ENCODE measurements at regions not wholly inside any gene's neighbourhood (a gene's known extent, or its start where the extent isn't known, plus 50 kb on each side); places are given as distances from the start of the nearest gene placed in this dataset.

GRCh38 chr1:87999852-88000251 is 671.2 kb downstream of the LMO4 start:
- ATAC-seq, result no peak
- TF ChIP-seq POLR2A (IDR thresholded peaks at IDR 0.05) (no peak), CTCF (IDR thresholded peaks at IDR 0.05 in 4 of 5, conservative IDR thresholded peaks at IDR 0.05 in 1 of 5) (no peak)
- in situ Hi-C loops (cut with MboI; ENCODE audit: low sequenced_read_pairs in 4 of 4), result no loop called here

GRCh38 chr1:88001460-88001859 is 672.8 kb downstream of the LMO4 start:
- Histone ChIP-seq H3K36me3 (no peaks in the 10 kb centered on the region), H3K27me3 (no peaks in the 10 kb centered on the region), H3K4me1 (no peaks in the 10 kb centered on the region), H3K4me3 (no peak overlapping the region), H3K9me3 (no peaks in the 10 kb centered on the region), H3K27ac (no peak overlapping the region)
- TF ChIP-seq POLR2A (IDR thresholded peaks at IDR 0.05) (no peak), CTCF (IDR thresholded peaks at IDR 0.05 in 4 of 5, conservative IDR thresholded peaks at IDR 0.05 in 1 of 5) (no peak)
- intact Hi-C loops (cut with DNase I; ENCODE audit: low total_unique reads) (no loop called here), in situ Hi-C loops (cut with MboI; ENCODE audit: low sequenced_read_pairs in 4 of 4) (no loop called here)
- ATAC-seq (no peak), DNase-seq (no peak)

More at GRCh38 chr1:87999852-88000251, 671.2 kb downstream of the LMO4 start:
- no peak overlapping the region for H3K4me3 ChIP-seq
- H3K27me3 ChIP-seq, result no peaks in the 10 kb centered on the region
- DNase-seq, result no peak
- no peaks in the 10 kb centered on the region for H3K9me3 ChIP-seq
- intact Hi-C loops (cut with DNase I; ENCODE audit: low total_unique reads), result no loop called here
- no peaks in the 10 kb centered on the region for H3K36me3 ChIP-seq
- no peak overlapping the region for H3K27ac ChIP-seq
- no peaks in the 10 kb centered on the region for H3K4me1 ChIP-seq

- Histone ChIP-seq H3K27me3 (no peaks in the 10 kb centered on the region), H3K9me3 (no peaks in the 10 kb centered on the region), H3K27ac (no peak overlapping the region), H3K4me1 (no peaks in the 10 kb centered on the region), H3K36me3 (no peaks in the 10 kb centered on the region), H3K4me3 (no peak overlapping the region)
- no peak for DNase-seq
- no peak for ATAC-seq
- in situ Hi-C loops (cut with MboI; ENCODE audit: low sequenced_read_pairs in 4 of 4) (no loop called here), intact Hi-C loops (cut with DNase I; ENCODE audit: low total_unique reads) (no loop called here)
- TF ChIP-seq CTCF (IDR thresholded peaks at IDR 0.05 in 4 of 5, conservative IDR thresholded peaks at IDR 0.05 in 1 of 5), result no peak
- TF ChIP-seq POLR2A (IDR thresholded peaks at IDR 0.05), result no peak
These were observed 674.6 kb downstream of the LMO4 start for GRCh38 chr1:88003255-88003654.

- Histone ChIP-seq H3K4me3 (no peak overlapping the region), H3K27ac (no peak overlapping the region), H3K9me3 (no peaks in the 10 kb centered on the region), H3K36me3 (no peaks in the 10 kb centered on the region), H3K27me3 (no peaks in the 10 kb centered on the region), H3K4me1 (no peaks in the 10 kb centered on the region)
- in situ Hi-C loops (cut with MboI; ENCODE audit: low sequenced_read_pairs in 4 of 4) (no loop called here), intact Hi-C loops (cut with DNase I; ENCODE audit: low total_unique reads) (no loop called here)
- TF ChIP-seq CTCF (IDR thresholded peaks at IDR 0.05 in 4 of 5, conservative IDR thresholded peaks at IDR 0.05 in 1 of 5) (no peak), POLR2A (IDR thresholded peaks at IDR 0.05) (no peak)
- DNase-seq (no peak), ATAC-seq (no peak)
These were observed 674.2 kb upstream of the PKN2 start for GRCh38 chr1:88009916-88010315.

- H3K36me3 ChIP-seq, result no peaks in the 10 kb centered on the region
- H3K4me3 ChIP-seq, result no peak overlapping the region
- in situ Hi-C loops (cut with MboI; ENCODE audit: low sequenced_read_pairs in 4 of 4) (no loop called here), intact Hi-C loops (cut with DNase I; ENCODE audit: low total_unique reads) (no loop called here)
- DNase-seq (no peak), ATAC-seq (no peak)
- TF ChIP-seq POLR2A (IDR thresholded peaks at IDR 0.05) (no peak), CTCF (IDR thresholded peaks at IDR 0.05 in 4 of 5, conservative IDR thresholded peaks at IDR 0.05 in 1 of 5) (no peak)
- no peak overlapping the region for H3K27ac ChIP-seq
- H3K9me3 ChIP-seq, result no peaks in the 10 kb centered on the region
- H3K27me3 ChIP-seq, result no peaks in the 10 kb centered on the region
- no peaks in the 10 kb centered on the region for H3K4me1 ChIP-seq
These were observed 670.6 kb upstream of the PKN2 start for GRCh38 chr1:88013485-88013884.

Data from gastrocnemius medialis (tissue), 4 donors.